ENCODE measurements at regions not wholly inside any gene's neighbourhood (a gene's known extent, or its start where the extent isn't known, plus 50 kb on each side); places are given as distances from the start of the nearest gene placed in this dataset.

- TF ChIP-seq POLR2A (IDR thresholded peaks at IDR 0.05) (no peak), CTCF (IDR thresholded peaks at IDR 0.05) (no peak), EP300 (IDR thresholded peaks at IDR 0.05) (no peak), POLR2AphosphoS5 (IDR thresholded peaks at IDR 0.05) (no peak)
These were observed 59.9 kb upstream of the NRIP1 start for GRCh38 chr21:15124731-15125130.
